COR-L47 (cell line): ENCODE measurements at regions not wholly inside any gene's neighbourhood (a gene's known extent, or its start where the extent isn't known, plus 50 kb on each side); places are given as distances from the start of the nearest gene placed in this dataset.
"Not testable (repeated sequence)": the region's sequence is repeated elsewhere in the genome, so short reads cannot be mapped to it uniquely, and the experiment has no call there.

Source experiments
- DNase-seq: peaks from one replicate; lab custom pipeline; 2025; lab: John Stamatoyannopoulos, UW

DNA sequence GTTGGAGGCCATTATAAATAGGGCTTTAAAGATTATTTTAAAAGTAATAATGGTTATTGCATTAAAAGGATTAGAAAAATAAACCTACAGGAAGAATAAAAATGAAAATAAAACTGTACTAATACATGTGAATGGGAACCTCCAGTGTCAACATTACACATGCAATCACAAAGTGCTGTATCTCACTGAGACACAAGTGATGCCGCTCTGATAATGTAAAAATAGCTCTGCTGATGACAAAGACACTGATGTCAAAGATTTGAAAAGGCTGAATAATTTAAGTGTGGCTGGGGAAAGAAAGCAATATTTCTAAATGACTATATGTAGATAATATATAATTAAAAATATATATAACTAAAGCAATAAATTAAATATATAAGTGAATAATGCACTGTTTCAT, 129.1 kb upstream of the RAP2B start:
- no peak for DNase-seq

- DNase-seq: no peak
Observed at GRCh38 chr3:153036846-153037245, 125.2 kb upstream of the RAP2B start.

GRCh38 chr3:153038367-153038766, 123.7 kb upstream of the RAP2B start:
- DNase-seq: no peak

- DNase-seq: no peak
Observed at GRCh38 chr3:153038779-153039178, 123.2 kb upstream of the RAP2B start.

- DNase-seq: no peak
Observed at GRCh38 chr3:153041181-153041580, 120.8 kb upstream of the RAP2B start.

DNA sequence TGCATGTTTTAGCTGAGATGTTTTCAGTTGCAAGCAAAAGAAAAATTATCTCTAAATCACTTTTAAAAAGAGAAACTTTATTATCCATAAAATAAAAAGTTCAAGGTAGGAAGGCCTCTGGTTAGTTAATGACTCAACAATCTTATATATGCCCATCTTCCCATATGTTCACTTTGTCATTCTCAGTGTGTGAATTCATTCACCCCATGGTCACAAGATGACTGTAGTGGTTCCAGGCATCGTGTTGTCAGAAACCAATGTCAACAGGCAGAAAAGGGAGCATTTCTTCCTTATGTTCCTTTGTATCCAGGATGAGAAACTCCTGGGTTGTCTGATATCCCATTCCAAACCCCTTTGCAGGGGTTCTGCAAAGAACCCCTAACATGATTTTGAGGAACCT, 119.9 kb upstream of the RAP2B start:
- DNase-seq: no peak

- no peak for DNase-seq
Observed at GRCh38 chr3:153043729-153044328, 118.2 kb upstream of the RAP2B start.

GRCh38 chr3:153045150-153045549, 116.9 kb upstream of the RAP2B start:
- DNase-seq: no peak

GRCh38 chr3:153050978-153051377, 111.0 kb upstream of the RAP2B start:
- DNase-seq: no peak

DNA sequence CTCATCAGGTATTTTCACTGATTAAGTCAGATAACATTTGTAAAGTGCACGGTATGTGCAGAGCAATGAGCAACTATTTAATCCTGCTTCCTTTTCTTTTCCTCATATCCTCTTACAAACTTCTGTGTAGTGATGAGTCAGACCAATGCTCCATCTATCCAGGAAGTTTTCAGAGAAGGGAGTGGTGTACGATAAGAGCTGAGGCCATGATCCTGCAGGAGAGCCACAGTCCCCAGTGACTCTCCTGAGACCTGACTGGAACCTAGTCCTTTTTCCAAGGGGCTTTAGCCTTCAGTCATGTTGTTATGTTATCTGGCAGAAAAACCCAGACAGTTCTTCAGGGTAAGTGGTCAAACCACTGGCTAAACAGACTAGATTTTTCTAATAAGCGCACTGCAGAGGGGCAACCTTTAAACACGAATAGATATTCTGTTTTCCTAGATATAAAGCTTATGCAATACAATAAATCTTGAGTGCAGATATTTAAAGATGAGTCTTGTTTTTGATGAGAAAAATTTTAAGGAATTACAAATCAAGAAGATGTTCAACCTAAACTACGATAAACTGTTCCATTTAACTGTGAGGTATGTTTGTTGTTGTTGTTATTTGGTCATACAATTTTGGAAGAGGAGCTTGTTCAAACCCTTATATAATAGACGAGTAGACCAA, 110.5 kb upstream of the RAP2B start:
- no peak for DNase-seq

DNA sequence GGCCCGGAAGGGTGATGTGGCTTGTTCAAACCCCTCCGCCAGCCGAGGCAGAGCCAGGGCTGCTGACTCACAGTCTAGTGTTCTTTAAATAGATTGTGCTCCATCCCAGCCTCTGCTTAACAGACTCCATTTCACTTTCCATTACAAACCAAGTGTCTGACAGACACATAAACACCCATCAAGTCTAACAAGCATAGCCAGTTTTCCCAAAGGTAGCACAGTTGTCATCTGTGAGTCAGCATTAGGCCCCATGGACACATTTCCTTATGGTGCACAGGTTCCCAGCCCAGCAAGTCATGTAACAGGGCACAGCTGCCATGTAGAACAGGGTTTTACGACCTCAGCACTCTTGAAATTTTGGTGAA, 109.9 kb upstream of the RAP2B start:
- DNase-seq: no peak

DNA sequence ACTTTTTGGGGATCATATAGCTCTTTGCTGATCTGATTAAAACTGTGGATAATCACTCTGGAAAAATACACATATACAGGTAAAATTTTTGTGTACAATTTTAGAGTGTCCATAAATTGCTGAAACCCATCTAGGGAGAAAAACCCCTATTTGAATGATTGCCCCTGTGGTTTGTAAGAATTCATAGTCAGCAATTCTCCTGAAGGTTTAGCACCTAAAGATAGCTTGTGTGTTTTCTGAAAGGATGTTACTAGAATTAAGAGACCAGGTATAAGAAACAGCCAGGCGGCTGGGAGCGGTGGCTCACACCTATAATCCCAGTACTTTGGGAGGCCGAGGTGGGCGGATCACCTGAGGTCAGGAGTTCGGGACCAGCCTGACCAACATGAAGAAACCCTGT, 106.8 kb upstream of the RAP2B start:
- no peak for DNase-seq

DNA sequence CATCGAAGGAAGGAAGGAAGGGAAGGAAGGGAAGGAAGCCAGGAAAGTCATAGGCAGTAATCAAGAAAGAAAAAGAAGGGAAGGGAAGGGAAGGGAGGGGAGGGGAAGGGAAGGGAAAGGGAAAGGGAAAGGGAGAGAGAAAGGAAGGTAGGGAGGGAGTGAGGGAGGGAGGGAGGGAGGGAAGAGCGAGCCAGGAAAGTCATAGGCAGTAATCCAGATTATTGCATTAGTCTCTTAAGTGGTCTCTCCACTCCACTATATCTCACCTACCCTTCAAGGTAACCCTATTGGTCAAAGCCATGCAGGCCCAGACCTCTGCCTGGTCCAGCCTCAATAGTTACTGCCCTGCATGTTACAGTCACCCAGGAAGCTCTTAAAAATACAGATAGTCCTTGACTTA, 106.2 kb upstream of the RAP2B start:
- no peak for DNase-seq

- DNase-seq: not testable (repeated sequence)
Observed at GRCh38 chr3:153058031-153058688, 103.9 kb upstream of the RAP2B start.

DNA sequence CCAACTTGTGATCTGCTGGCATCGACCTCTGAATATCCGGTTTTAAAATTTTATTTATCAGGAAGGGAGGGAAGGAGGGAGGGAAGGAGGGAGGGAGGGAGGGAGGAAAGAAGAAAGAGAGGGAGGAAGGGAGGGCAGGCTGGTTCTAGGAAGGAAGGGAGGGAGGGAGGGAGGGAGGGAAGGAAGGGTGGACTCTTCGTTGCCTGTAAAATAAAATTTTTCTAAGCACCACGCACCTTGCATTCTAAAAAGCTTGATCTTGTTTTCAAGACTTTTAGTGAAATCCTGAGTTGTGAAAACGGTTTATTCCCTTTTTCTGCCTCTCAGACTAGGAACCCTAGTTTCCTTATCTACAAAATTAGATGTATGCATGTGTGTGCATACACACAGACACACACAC, 101.7 kb upstream of the RAP2B start:
- DNase-seq: no peak

DNA sequence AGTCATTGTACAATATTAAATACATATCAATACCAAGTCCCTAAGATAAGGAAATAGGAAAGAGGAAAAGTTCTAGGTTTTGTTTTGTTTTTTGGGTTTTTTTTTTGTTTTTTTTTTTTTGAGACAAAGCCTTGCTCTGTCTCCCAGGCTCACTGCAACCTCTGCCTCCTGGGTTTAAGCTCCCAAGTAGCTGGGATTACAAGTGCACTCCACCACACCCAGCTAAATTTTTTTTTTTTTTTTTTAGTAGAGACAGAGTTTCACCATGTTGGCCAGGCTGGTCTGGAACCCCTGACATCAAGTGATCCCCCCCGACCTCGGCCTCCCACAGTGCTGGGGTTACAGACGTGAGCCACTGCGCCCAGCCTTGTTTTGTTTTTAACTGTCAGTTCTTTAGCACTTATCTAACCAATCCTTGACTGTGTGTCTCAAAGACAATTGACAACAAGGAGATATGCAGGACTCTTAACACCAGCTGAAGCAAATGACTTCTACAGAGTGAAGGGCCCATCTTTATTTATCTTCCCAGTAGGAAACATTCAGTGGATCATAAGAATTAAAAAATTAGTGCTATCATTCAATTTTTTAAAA, 100.0 kb upstream of the RAP2B start:
- DNase-seq: no peak

DNA sequence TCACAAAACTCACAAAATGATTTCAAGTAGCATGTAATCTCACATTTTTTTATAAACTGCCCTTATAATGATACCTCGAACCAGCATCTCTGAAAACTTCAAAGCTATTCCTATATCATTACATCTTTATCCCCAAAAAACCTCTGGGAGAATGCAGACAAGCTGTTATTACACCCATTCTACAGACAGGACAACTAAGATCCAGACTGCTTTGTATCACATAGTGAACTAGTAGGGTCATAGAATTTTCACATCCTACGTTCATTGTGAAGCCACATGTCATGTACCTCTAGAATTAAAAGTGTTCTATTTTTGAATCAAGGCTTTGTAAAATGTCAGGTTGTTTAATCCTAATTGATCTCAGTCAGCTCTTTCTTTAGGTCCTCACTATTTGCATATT, 98.7 kb upstream of the RAP2B start:
- no peak for DNase-seq

GRCh38 chr3:153066983-153067382, 95.0 kb upstream of the RAP2B start:
- no peak for DNase-seq

DNA sequence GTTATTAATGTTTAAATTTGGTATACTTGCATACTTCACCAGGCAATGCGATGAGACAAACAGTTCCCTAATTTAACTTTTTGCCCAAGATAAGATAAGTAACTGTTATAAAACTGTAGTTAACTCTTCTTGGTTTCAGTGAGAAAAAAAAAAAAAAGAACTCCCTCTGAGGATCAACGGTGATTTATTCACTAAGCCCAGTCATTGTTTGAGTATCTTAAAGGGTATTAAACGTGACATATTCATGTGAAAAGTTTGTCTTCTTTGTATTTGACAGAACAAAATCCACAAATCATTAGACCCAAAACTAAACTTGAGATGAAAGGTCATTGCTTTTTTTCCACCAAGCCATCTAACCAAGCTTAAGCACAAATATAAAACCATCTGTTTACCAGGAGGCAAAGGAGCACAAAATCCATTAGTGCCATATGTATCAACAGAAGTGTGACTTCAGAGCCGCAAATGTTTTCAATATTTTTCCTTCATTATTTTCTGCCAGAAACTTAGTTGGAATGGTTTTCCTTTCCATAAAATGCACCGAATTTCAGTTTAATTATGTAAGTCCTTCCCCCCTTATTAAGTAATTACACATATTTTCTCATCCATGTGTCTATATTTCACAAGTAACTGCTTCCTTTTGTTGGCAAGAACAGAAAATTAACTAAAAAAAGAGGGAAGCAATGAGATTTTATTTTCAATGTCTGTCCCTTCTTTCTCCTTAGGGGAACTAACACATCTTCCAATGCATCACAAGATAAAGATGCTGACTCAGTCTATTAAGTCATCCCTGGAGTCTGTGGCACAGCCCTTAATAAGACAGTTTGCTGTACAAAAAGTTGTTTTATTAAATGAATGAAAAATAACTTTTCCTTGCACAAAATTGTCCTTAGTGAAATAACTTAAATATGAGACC, 92.2 kb upstream of the RAP2B start:
- no peak for DNase-seq

- no peak for DNase-seq
Observed at GRCh38 chr3:153070511-153070868, 91.5 kb upstream of the RAP2B start.

DNA sequence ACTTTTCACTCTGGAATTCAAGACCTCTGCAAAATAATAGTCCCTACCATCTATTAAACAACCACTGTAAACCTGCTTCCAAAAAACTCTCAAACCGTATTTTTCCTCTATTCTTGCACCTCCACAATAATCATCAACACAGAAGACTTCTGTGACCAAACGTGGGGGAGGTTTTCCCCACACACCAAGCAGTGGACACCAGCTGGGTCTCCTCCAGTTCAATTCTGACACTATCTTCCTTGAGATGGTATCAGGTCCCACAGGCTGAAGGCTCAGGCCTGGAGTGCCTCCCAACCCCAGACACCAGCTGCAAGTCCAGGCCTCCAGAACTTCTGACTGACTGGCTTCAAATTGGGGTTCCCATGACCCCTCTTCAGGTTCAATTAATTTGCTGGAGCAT, 89.6 kb upstream of the RAP2B start:
- DNase-seq: no peak

DNA sequence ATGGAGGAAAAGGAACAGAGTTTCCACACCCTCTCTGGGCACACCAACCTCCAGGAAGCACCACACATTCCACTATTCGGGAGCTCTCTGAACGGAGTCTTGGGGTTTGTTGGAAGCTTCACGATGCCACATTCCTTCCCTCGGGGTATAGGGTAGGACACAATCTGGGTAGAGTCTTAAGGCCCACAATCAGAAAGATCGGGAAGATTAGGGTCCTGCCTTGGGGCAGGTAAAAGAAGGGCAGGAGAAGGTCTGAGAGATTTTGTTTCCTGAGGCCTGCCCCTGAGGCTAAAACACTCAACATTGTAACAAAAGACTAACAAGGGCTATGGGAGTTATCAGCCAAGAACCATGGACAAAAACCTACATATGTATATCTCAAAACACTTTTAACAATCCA, 89.2 kb upstream of the RAP2B start:
- DNase-seq: no peak
